ENCODE measurements at regions not wholly inside any gene's neighbourhood (a gene's known extent, or its start where the extent isn't known, plus 50 kb on each side); places are given as distances from the start of the nearest gene placed in this dataset.

DNA sequence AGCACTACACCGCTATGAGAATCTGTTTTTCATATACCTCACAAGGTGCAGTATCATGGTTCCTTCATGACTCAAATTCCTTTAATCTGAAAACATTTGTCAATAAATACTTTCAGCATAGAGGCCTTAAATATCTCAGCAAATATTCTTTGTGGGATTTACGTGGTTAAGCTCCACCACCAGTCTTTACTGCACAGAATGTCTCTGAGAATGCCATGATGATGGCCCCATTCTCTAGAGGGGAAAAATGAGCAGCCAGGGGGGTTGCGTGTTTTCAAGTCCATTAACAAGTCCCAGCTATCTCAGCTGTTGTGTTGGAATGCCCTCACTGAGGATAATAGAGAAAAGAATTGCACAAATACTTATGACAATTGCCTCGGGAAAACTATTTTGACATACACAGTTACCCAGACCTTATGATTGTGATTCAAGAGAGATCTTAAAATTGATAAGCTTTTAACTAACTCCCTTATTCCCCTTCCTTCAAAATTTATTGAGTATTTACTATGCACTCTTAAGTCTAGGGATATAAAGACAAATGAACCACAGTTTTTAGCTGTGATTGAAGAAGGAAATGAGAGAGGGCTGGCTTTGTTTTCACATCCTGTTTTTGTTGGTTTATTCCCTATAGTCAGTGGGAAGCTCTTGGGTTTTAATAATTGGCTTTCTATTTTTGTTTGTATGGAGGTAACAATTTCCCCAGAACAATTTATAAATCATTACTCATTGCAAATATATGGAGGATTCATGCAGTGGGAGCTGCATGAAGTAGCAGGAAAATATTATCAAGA lies 176.5 kb upstream of the VWC2 start:
- TF ChIP-seq ZNF274 (IDR thresholded peaks at IDR 0.05; ENCODE audit: low read depth, low read length): no peak
- TF ChIP-seq YY1 (IDR thresholded peaks at IDR 0.05; ENCODE audit: insufficient read depth, insufficient read length): no peak
